Parathyroid adenoma (tissue), 2 donors: ENCODE measurements at regions not wholly inside any gene's neighbourhood (a gene's known extent, or its start where the extent isn't known, plus 50 kb on each side); places are given as distances from the start of the nearest gene placed in this dataset.

Experiments used
- H2AFZ ChIP-seq: fragments of 300-600 bp; sonication (generic); one replicate; pipeline ENCODE4 v1.7.0; 2017; ENCODE audit warnings: antibody characterized with exemption, mild to moderate bottlenecking
- H3K27ac ChIP-seq: fragments of 300-600 bp; sonication (generic); one replicate; pipeline ENCODE4 v1.7.0; 2017
- H3K27me3 ChIP-seq: fragments of 300-600 bp; sonication (generic); one replicate; pipeline ENCODE4 v1.7.0; 2017; ENCODE audit warnings: low read length; ENCODE audit not compliant: control insufficient read depth, insufficient read depth
- H3K36me3 ChIP-seq: fragments of 300-600 bp; sonication (generic); one replicate; pipeline ENCODE4 v1.7.0; 2017; ENCODE audit warnings: low read length; ENCODE audit not compliant: control insufficient read depth, insufficient read depth
- H3K4me1 ChIP-seq: fragments of 300-600 bp; sonication (generic); one replicate; pipeline ENCODE4 v1.7.0; 2017; ENCODE audit warnings: control low read depth
- H3K4me2 ChIP-seq: fragments of 300-600 bp; sonication (generic); one replicate; pipeline ENCODE4 v1.7.0; 2017; ENCODE audit warnings: low read length
- H3K4me3 ChIP-seq: fragments of 300-600 bp; sonication (generic); one replicate; pipeline ENCODE4 v1.7.0; 2017; ENCODE audit warnings: low read depth, low read length
- H3K79me2 ChIP-seq: fragments of 300-600 bp; sonication (generic); one replicate; pipeline ENCODE4 v1.7.0; 2017; ENCODE audit warnings: control low read depth
- H3K9ac ChIP-seq: fragments of 300-600 bp; sonication (generic); one replicate; pipeline ENCODE4 v1.7.0; 2017; ENCODE audit warnings: mild to moderate bottlenecking
- H3K9me3 ChIP-seq: fragments of 300-600 bp; sonication (generic); one replicate; pipeline ENCODE4 v1.7.0; 2017; ENCODE audit warnings: low read length; ENCODE audit not compliant: control insufficient read depth
- CTCF ChIP-seq: fragments of 300-600 bp; sonication (generic); IDR thresholded peaks from one replicate; pipeline ENCODE4 v1.7.0; 2017; ENCODE audit warnings: antibody characterized with exemption, mild to moderate bottlenecking
- donor health status: primary hyperparathyroidism.

GRCh38 chr3:69493157-69493556 is 107.3 kb upstream of the FRMD4B start:
- Histone ChIP-seq H3K4me1 (no peaks in the 10 kb centered on the region), H3K4me3 (no peak overlapping the region), H2AFZ (no peak overlapping the region), H3K9me3 (no peaks in the 10 kb centered on the region), H3K27me3 (no peaks in the 10 kb centered on the region), H3K27ac (no peak overlapping the region), H3K79me2 (no peaks in the 10 kb centered on the region), H3K36me3 (no peaks in the 10 kb centered on the region), H3K4me2 (no peak overlapping the region), H3K9ac (no peak overlapping the region)
- TF ChIP-seq CTCF, result no peak

GRCh38 chr3:69491975-69492374 is 106.1 kb upstream of the FRMD4B start:
- no peaks in the 10 kb centered on the region for H3K4me1 ChIP-seq
- no peak overlapping the region for H3K9ac ChIP-seq
- TF ChIP-seq CTCF, result no peak
- H3K4me3 ChIP-seq, result no peak overlapping the region
- no peak overlapping the region for H3K27ac ChIP-seq
- H3K4me2 ChIP-seq, result no peak overlapping the region
- H3K9me3 ChIP-seq, result no peaks in the 10 kb centered on the region
- no peak overlapping the region for H2AFZ ChIP-seq
- no peaks in the 10 kb centered on the region for H3K27me3 ChIP-seq
- H3K36me3 ChIP-seq, result no peaks in the 10 kb centered on the region
- H3K79me2 ChIP-seq, result no peaks in the 10 kb centered on the region

- Histone ChIP-seq H3K36me3 (no peaks in the 10 kb centered on the region), H3K27ac (no peak overlapping the region), H3K4me2 (no peak overlapping the region), H3K4me1 (no peaks in the 10 kb centered on the region), H3K79me2 (no peaks in the 10 kb centered on the region), H3K9ac (no peak overlapping the region), H3K9me3 (no peaks in the 10 kb centered on the region), H3K4me3 (no peak overlapping the region), H2AFZ (no peak overlapping the region), H3K27me3 (no peaks in the 10 kb centered on the region)
- TF ChIP-seq CTCF, result no peak
Measured at GRCh38 chr3:69490971-69491370, 105.1 kb upstream of the FRMD4B start.

GRCh38 chr3:69490235-69490634 is 104.3 kb upstream of the FRMD4B start:
- H3K27ac ChIP-seq, result no peak overlapping the region
- no peaks in the 10 kb centered on the region for H3K79me2 ChIP-seq
- H3K4me1 ChIP-seq, result no peaks in the 10 kb centered on the region
- no peaks in the 10 kb centered on the region for H3K9me3 ChIP-seq
- H3K27me3 ChIP-seq, result no peaks in the 10 kb centered on the region
- H3K9ac ChIP-seq, result no peak overlapping the region
- no peak overlapping the region for H3K4me3 ChIP-seq
- no peaks in the 10 kb centered on the region for H3K36me3 ChIP-seq
- no peak overlapping the region for H2AFZ ChIP-seq
- no peak overlapping the region for H3K4me2 ChIP-seq
- no peak for TF ChIP-seq CTCF

GRCh38 chr3:69488026-69488425 is 102.1 kb upstream of the FRMD4B start:
- Histone ChIP-seq H3K4me3 (no peak overlapping the region), H3K27me3 (no peaks in the 10 kb centered on the region), H2AFZ (no peak overlapping the region), H3K79me2 (no peaks in the 10 kb centered on the region), H3K9me3 (no peaks in the 10 kb centered on the region), H3K27ac (no peak overlapping the region), H3K36me3 (no peaks in the 10 kb centered on the region), H3K4me1 (no peaks in the 10 kb centered on the region), H3K9ac (no peak overlapping the region), H3K4me2 (no peak overlapping the region)
- no peak for TF ChIP-seq CTCF
